Esophagus muscularis mucosa (tissue), 4 donors: ENCODE measurements at regions not wholly inside any gene's neighbourhood (a gene's known extent, or its start where the extent isn't known, plus 50 kb on each side); places are given as distances from the start of the nearest gene placed in this dataset.
A peak's percentile ranks its signal among the peaks of the same experiment; 100 is the strongest.

Source experiments
- DNase-seq: peaks from one replicate; pipeline ENCODE4 v3.0.0-alpha.2; 2017; ENCODE audit errors: extremely low spot score
- H3K27ac ChIP-seq, 4 donors: fragments of 200-600 bp; sonication (generic); replicated peaks in 1 of 4; 1 replicate in 3 of 4; 2 replicates in 1 of 4; pipeline ENCODE4 v1.5.1; 2016 to 2019; ENCODE audit warnings: mild to moderate bottlenecking in 1 of 4
- H3K27me3 ChIP-seq, 4 donors: fragments of 200-600 bp; sonication (generic); one replicate each; pipeline versions ENCODE4 v1.5.1 to v1.6.0; 2016 to 2019
- H3K36me3 ChIP-seq, 4 donors: fragments of 200-600 bp; sonication (generic); one replicate each; pipeline ENCODE4 v1.5.1; 2016 to 2019
- H3K4me1 ChIP-seq, 4 donors: fragments of 200-600 bp; sonication (generic); one replicate each; pipeline ENCODE4 v1.5.1; 2016 to 2019
- H3K4me3 ChIP-seq, 4 donors: fragments of 200-600 bp; sonication (generic); 1 replicate in 2 of 4; 2 replicates in 2 of 4; pipeline ENCODE4 v1.5.1; 2016 to 2019; ENCODE audit warnings: mild to moderate bottlenecking in 4 of 4, moderate library complexity in 1 of 4
- H3K9me3 ChIP-seq, 4 donors: fragments of 200-600 bp; sonication (generic); 1 replicate in 3 of 4; 2 replicates in 1 of 4; pipeline ENCODE4 v1.5.1; 2016 to 2019
- CTCF ChIP-seq, 3 experiments: fragments of 200-600 bp in 2 of 3; fragments of 450-650 bp in 1 of 3; sonication (generic) in 2 of 3; IDR thresholded peaks; one replicate each; pipeline ENCODE4 v1.5.1; 2017 to 2019; ENCODE audit warnings: antibody characterized with exemption in 3 of 3, mild to moderate bottlenecking in 2 of 3, moderate library complexity in 1 of 3
- EP300 ChIP-seq: sonication (generic); formaldehyde crosslinking; IDR thresholded peaks from one replicate; pipeline ENCODE4 v1.6.1; 2017; ENCODE audit warnings: antibody characterized with exemption
- POLR2A ChIP-seq: fragments of 450-650 bp; IDR thresholded peaks from one replicate; pipeline ENCODE4 v1.6.1; 2017; ENCODE audit warnings: antibody characterized with exemption, moderate library complexity, mild to moderate bottlenecking, low read depth
- POLR2AphosphoS5 ChIP-seq, 2 donors: sonication (generic); formaldehyde crosslinking; IDR thresholded peaks; one replicate each; pipeline ENCODE4 v1.6.1; 2017; ENCODE audit warnings: antibody characterized with exemption in 2 of 2
- WGBS: methylation state at CpG from one replicate; pipeline ENCODE4 v1.1.5; 2018; 5-methylcytosine and 5-hydroxymethylcytosine counted together
- intact Hi-C: fragments of 100-400 bp; cut with DNase I; formaldehyde crosslinking; loops from one replicate; pipeline ENCODE4 v1.15.1; 2023

- no peak for DNase-seq
- Histone ChIP-seq H3K36me3 (no peaks in the 10 kb centered on the region), H3K9me3 (no peaks in the 10 kb centered on the region), H3K4me3 (no peak overlapping the region), H3K27me3 (peaks cover 0 to 3% (median 0%) of the 10 kb centered on the region in 4 donors), H3K4me1 (peaks cover 0 to 32% (median 25%) of the 10 kb centered on the region in 4 donors), H3K27ac (no peak overlapping the region)
- 98% methylated on average over 2 of the region's 2 CpGs for WGBS
- intact Hi-C loops, result loop anchor here (10.0 kb wide), 1 partner anchor 175 kb away; no protein-coding TSS in a partner anchor
- TF ChIP-seq CTCF (IDR thresholded peaks at IDR 0.05) (no peak), POLR2AphosphoS5 (IDR thresholded peaks at IDR 0.05) (no peak), POLR2A (no peak), EP300 (no peak)
Observed at GRCh38 chr2:217189747-217190146, 329.9 kb upstream of the TNP1 start.

- Histone ChIP-seq H3K27ac (no peak overlapping the region), H3K9me3 (no peaks in the 10 kb centered on the region), H3K27me3 (peaks cover 0 to 3% (median 0%) of the 10 kb centered on the region in 4 donors), H3K36me3 (no peaks in the 10 kb centered on the region), H3K4me1 (peaks cover 0 to 32% (median 26%) of the 10 kb centered on the region in 4 donors), H3K4me3 (no peak overlapping the region)
- DNase-seq, result no peak
- no peak for TF ChIP-seq POLR2AphosphoS5 (IDR thresholded peaks at IDR 0.05)
- no peak for TF ChIP-seq CTCF (IDR thresholded peaks at IDR 0.05)
- no peak for TF ChIP-seq POLR2A
- no peak for TF ChIP-seq EP300
- intact Hi-C loops, result loop anchor here (10.0 kb wide), 1 partner anchor 176 kb away; no protein-coding TSS in a partner anchor
- WGBS, result 95% methylated on average over 6 of the region's 6 CpGs
Observed at GRCh38 chr2:217189131-217189530, 329.3 kb upstream of the TNP1 start.

GRCh38 chr2:217186668-217187159 is 326.9 kb upstream of the TNP1 start:
- Histone ChIP-seq H3K27me3 (peaks cover 0 to 3% (median 0%) of the 10 kb centered on the region in 4 donors), H3K9me3 (no peaks in the 10 kb centered on the region), H3K27ac (peak overlapping the region; percentile 61 to 76 (median 65)), H3K4me3 (no peak overlapping the region), H3K4me1 (peaks cover 6 to 44% (median 34%) of the 10 kb centered on the region in 4 donors), H3K36me3 (no peaks in the 10 kb centered on the region)
- TF ChIP-seq EP300 (peak; percentile 20), CTCF (IDR thresholded peaks at IDR 0.05) (no peak), POLR2AphosphoS5 (IDR thresholded peaks at IDR 0.05) (peak; percentile 55 to 68), POLR2A (no peak)
- intact Hi-C loops, result loop anchor here (10.0 kb wide), 1 partner anchor 178 kb away; no protein-coding TSS in a partner anchor
- DNase-seq, result no peak
- 49% methylated on average over 3 of the region's 3 CpGs for WGBS

- intact Hi-C loops, result loop anchor here (10.0 kb wide), 1 partner anchor 179 kb away; no protein-coding TSS in a partner anchor
- Histone ChIP-seq H3K27me3 (peaks cover 0 to 3% (median 0%) of the 10 kb centered on the region in 4 donors), H3K36me3 (no peaks in the 10 kb centered on the region), H3K9me3 (no peaks in the 10 kb centered on the region), H3K4me1 (peaks cover 6 to 44% (median 34%) of the 10 kb centered on the region in 4 donors), H3K4me3 (no peak overlapping the region), H3K27ac (peak overlapping the region; percentile 61 to 76 (median 65))
- DNase-seq, result no peak
- TF ChIP-seq CTCF (IDR thresholded peaks at IDR 0.05) (no peak), EP300 (no peak), POLR2AphosphoS5 (IDR thresholded peaks at IDR 0.05) (no peak), POLR2A (no peak)
- WGBS, result 87% methylated on average over 6 of the region's 6 CpGs
Observed at GRCh38 chr2:217186152-217186551, 326.3 kb upstream of the TNP1 start.
